SK-N-SH (cell line): ENCODE measurements at regions not wholly inside any gene's neighbourhood (a gene's known extent, or its start where the extent isn't known, plus 50 kb on each side); places are given as distances from the start of the nearest gene placed in this dataset.

ENCODE experiments used
- CTCF ChIA-PET: fragments of 300-600, 350-600 bp; formaldehyde crosslinking; extraction: SDS; loops from one replicate; lab custom pipeline; 2021; lab: Yijun Ruan, JAX
- POLR2A ChIA-PET: fragments of 350-600 bp; sonication (Branson Sonifier 250); formaldehyde crosslinking; extraction: SDS; loops from one replicate; lab custom pipeline; 2020; ENCODE audit warnings: antibody characterized with exemption, inconsistent platforms; lab: Yijun Ruan, JAX
- DNase-seq: peaks from one replicate; pipeline ENCODE4 v3.0.0; 2012
- H2AFZ ChIP-seq: fragments of 200-600 bp; sonication (generic); 2 replicates; pipeline ENCODE4 v1.8.1; 2016; ENCODE audit warnings: antibody characterized with exemption, mild to moderate bottlenecking, low read depth
- H3F3A ChIP-seq: fragments of 200-600 bp; sonication (generic); replicated peaks from 2 replicates; pipeline ENCODE3; 2016; ENCODE audit warnings: antibody characterized with exemption, mild to moderate bottlenecking; ENCODE audit not compliant: insufficient read depth
- H3K27ac ChIP-seq, 2 experiments: fragments of 200-500 bp in 1 of 2; fragments of 200-600 bp in 1 of 2; sonication (Bioruptor generic) in 1 of 2; sonication (generic), shearing (Covaris generic) in 1 of 2; 2 replicates each; pipeline versions ENCODE4 v1.5.1 to v1.6.1; 2014 to 2016; ENCODE audit warnings: low read depth in 2 of 2, inconsistent platforms in 1 of 2, low read length in 1 of 2, mild to moderate bottlenecking in 1 of 2, mixed read lengths in 1 of 2
- H3K27me3 ChIP-seq: fragments of 200-600 bp; sonication (generic), shearing (Covaris generic); 2 replicates; pipeline ENCODE4 v1.6.1; 2016; ENCODE audit warnings: mixed run types; ENCODE audit not compliant: insufficient read depth
- H3K36me3 ChIP-seq, 2 experiments: fragments of 200-500 bp in 1 of 2; fragments of 200-600 bp in 1 of 2; sonication (Bioruptor generic) in 1 of 2; sonication (generic) in 1 of 2; replicated peaks in 1 of 2; 2 replicates each; pipeline versions ENCODE3 to v1.5.1; 2014 to 2016; ENCODE audit warnings: low read length in 1 of 2, mild to moderate bottlenecking in 1 of 2; ENCODE audit not compliant: insufficient read depth in 2 of 2, control insufficient read depth in 1 of 2
- H3K4me1 ChIP-seq, 2 experiments: fragments of 200-500 bp in 1 of 2; fragments of 200-600 bp in 1 of 2; sonication (Bioruptor generic) in 1 of 2; sonication (generic), shearing (Covaris generic) in 1 of 2; 2 replicates each; pipeline versions ENCODE4 v1.5.1 to v1.6.1; 2014 to 2016; ENCODE audit warnings: low read depth in 1 of 2, low read length in 1 of 2, mixed run types in 1 of 2; ENCODE audit not compliant: insufficient read depth in 2 of 2, control insufficient read depth in 1 of 2
- H3K4me2 ChIP-seq: fragments of 200-600 bp; sonication (generic), shearing (Covaris generic); 2 replicates; pipeline ENCODE4 v1.6.1; 2017; ENCODE audit warnings: mixed run types
- H3K4me3 ChIP-seq, 2 experiments: fragments of 200-500 bp in 1 of 2; fragments of 200-600 bp in 1 of 2; sonication (Bioruptor generic) in 1 of 2; sonication (generic), shearing (Covaris generic) in 1 of 2; 2 replicates each; pipeline versions ENCODE4 v1.5.1 to v1.8.1; 2014 to 2016; ENCODE audit warnings: low read depth in 2 of 2, inconsistent platforms in 1 of 2, low read length in 1 of 2, mild to moderate bottlenecking in 1 of 2, mixed read lengths in 1 of 2, moderate library complexity in 1 of 2
- H3K79me2 ChIP-seq: fragments of 200-600 bp; sonication (generic); 2 replicates; pipeline ENCODE4 v1.8.1; 2017; ENCODE audit warnings: mild to moderate bottlenecking; ENCODE audit not compliant: insufficient read depth
- H3K9ac ChIP-seq: fragments of 200-600 bp; sonication (generic); 2 replicates; pipeline ENCODE4 v1.6.1; 2017; ENCODE audit warnings: mixed run types
- H3K9me2 ChIP-seq: fragments of 200-600 bp; sonication (generic); 2 replicates; pipeline ENCODE4 v1.6.1; 2017; ENCODE audit warnings: mixed run types
- H3K9me3 ChIP-seq: fragments of 200-600 bp; sonication (generic); 2 replicates; pipeline ENCODE4 v1.6.1; 2017; ENCODE audit warnings: mixed run types, mild to moderate bottlenecking, moderate library complexity
- H4K20me1 ChIP-seq: fragments of 200-600 bp; sonication (generic); 2 replicates; pipeline ENCODE4 v1.6.1; 2017; ENCODE audit warnings: mild to moderate bottlenecking, mixed run types; ENCODE audit not compliant: insufficient read depth
- CHD2 ChIP-seq: fragments of 150-350 bp; IDR thresholded peaks from 2 replicates; pipeline ENCODE4 v1.6.1; 2018; ENCODE audit warnings: low read length; ENCODE audit not compliant: partially characterized antibody
- CTCF ChIP-seq: fragments of 200-600 bp; sonication (generic); IDR thresholded peaks from 2 replicates; pipeline ENCODE4 v1.6.1; 2017; ENCODE audit warnings: antibody characterized with exemption, mild to moderate bottlenecking, moderate library complexity
- FOXJ3 ChIP-seq: sonication (generic); formaldehyde crosslinking; IDR thresholded peaks from 2 replicates; pipeline ENCODE4 v1.5.1; 2020; ENCODE audit warnings: mild to moderate bottlenecking, missing genetic modification reagents
- FOXM1 ChIP-seq: IDR thresholded peaks from 2 replicates; pipeline ENCODE4 v1.4.0; 2012; ENCODE audit warnings: low read depth, mild to moderate bottlenecking
- GABPA ChIP-seq: IDR thresholded peaks from 2 replicates; pipeline ENCODE4 v1.4.0; 2012; ENCODE audit warnings: low read depth, mild to moderate bottlenecking
- IRF3 ChIP-seq: fragments of 150-350 bp; IDR thresholded peaks from 2 replicates; pipeline ENCODE4 v1.6.1; 2016; ENCODE audit warnings: mild to moderate bottlenecking, low read depth, low read length
- MAX ChIP-seq: IDR thresholded peaks from 2 replicates; pipeline ENCODE4 v1.4.0; 2012; ENCODE audit warnings: low read depth
- NFIC ChIP-seq: IDR thresholded peaks from 2 replicates; pipeline ENCODE4 v1.4.0; 2012; ENCODE audit warnings: borderline replicate concordance
- PBX3 ChIP-seq: IDR thresholded peaks from 2 replicates; pipeline ENCODE4; 2012
- RAD21 ChIP-seq: IDR thresholded peaks from 2 replicates; pipeline ENCODE4 v1.6.1; 2012; ENCODE audit warnings: mild to moderate bottlenecking, low read length
- SIN3A ChIP-seq: IDR thresholded peaks from 2 replicates; pipeline ENCODE4 v1.6.1; 2012; ENCODE audit warnings: low read depth, mild to moderate bottlenecking, low read length, moderate library complexity, borderline replicate concordance
- TEAD4 ChIP-seq: IDR thresholded peaks from 2 replicates; pipeline ENCODE4 v1.4.0; 2012; ENCODE audit warnings: mild to moderate bottlenecking, borderline replicate concordance; ENCODE audit not compliant: insufficient read depth
- USF1 ChIP-seq: IDR thresholded peaks from 2 replicates; pipeline ENCODE4 v1.4.0; 2012; ENCODE audit warnings: low read depth, borderline replicate concordance
- ZBTB33 ChIP-seq: IDR thresholded peaks from 2 replicates; pipeline ENCODE4 v1.4.0; 2012; ENCODE audit warnings: low read depth, borderline replicate concordance
- WGBS: methylation state at CpG from one replicate; pipeline ENCODE4 v1.1.6; 2017; ENCODE audit warnings: low lambda C conversion rate; 5-methylcytosine and 5-hydroxymethylcytosine counted together

- no peaks in the 10 kb centered on the region for H3K9me3 ChIP-seq
- H3K4me2 ChIP-seq: no peak overlapping the region
- H3K9ac ChIP-seq: no peak overlapping the region
- H3K36me3 ChIP-seq: no peaks in the 10 kb centered on the region
- no peaks in the 10 kb centered on the region for H3K27me3 ChIP-seq
- H3K9me2 ChIP-seq: no peaks in the 10 kb centered on the region
- ChIA-PET CTCF (no interaction called here), POLR2A (no interaction called here)
- H3K27ac ChIP-seq: no peak overlapping the region
- DNase-seq: no peak
- H3F3A ChIP-seq: peaks cover 5% of the 10 kb centered on the region
- WGBS: 86% methylated on average over 4 of the region's 9 CpGs
- no peaks in the 10 kb centered on the region for H4K20me1 ChIP-seq
- TF ChIP-seq FOXM1 (no peak), USF1 (no peak), GABPA (no peak), CTCF (no peak), ZBTB33 (no peak), NFIC (no peak), CHD2 (no peak), FOXJ3 (CRISPR knock-in tag) (no peak), PBX3 (no peak), MAX (no peak), TEAD4 (no peak), SIN3A (no peak), RAD21 (no peak), IRF3 (no peak)
- peaks cover 0 to 12% of the 10 kb centered on the region in 2 experiments; a peak in 3 of 4 replicates for H3K4me1 ChIP-seq
- no peaks in the 10 kb centered on the region for H3K79me2 ChIP-seq
- no peak overlapping the region for H3K4me3 ChIP-seq
- H2AFZ ChIP-seq: no peak overlapping the region
Observed at GRCh38 chr22:27480487-27480886, 321.1 kb downstream of the MN1 start.
